Keratinocyte (primary cell): ENCODE measurements at regions not wholly inside any gene's neighbourhood (a gene's known extent, or its start where the extent isn't known, plus 50 kb on each side); places are given as distances from the start of the nearest gene placed in this dataset.

ENCODE experiments used
- DNase-seq: peaks from one replicate; pipeline ENCODE4 v3.0.0-alpha.2; 2011; ENCODE audit warnings: low read depth, missing footprints, low spot score
- FAIRE-seq: peaks from 2 replicates; lab custom pipeline; 2011; peaks lifted over from hg19 to GRCh38; lab: Jason Lieb, UNC
- H2AFZ ChIP-seq: 2 replicates; pipeline ENCODE4 v1.6.0; 2012; ENCODE audit warnings: low read length, control low read depth, inconsistent platforms; ENCODE audit not compliant: control insufficient read depth
- H3K27ac ChIP-seq: 2 replicates; pipeline ENCODE4 v1.5.1; 2011; ENCODE audit warnings: low read length; ENCODE audit not compliant: control insufficient read depth, insufficient read depth
- H3K27me3 ChIP-seq: 3 replicates; pipeline ENCODE4 v1.6.0; 2011; ENCODE audit warnings: low read length; ENCODE audit not compliant: control insufficient read depth, insufficient read depth; ENCODE audit errors: extremely low read depth
- H3K36me3 ChIP-seq, 2 experiments: 2 replicates in 1 of 2; 3 replicates in 1 of 2; pipeline ENCODE4 v1.5.1; 2011; ENCODE audit warnings: low read length in 2 of 2, mild to moderate bottlenecking in 1 of 2; ENCODE audit not compliant: control insufficient read depth in 2 of 2, insufficient read depth in 2 of 2; ENCODE audit errors: extremely low read depth in 1 of 2
- H3K4me1 ChIP-seq: 3 replicates; pipeline ENCODE4 v1.5.1; 2011; ENCODE audit warnings: low read length; ENCODE audit not compliant: control insufficient read depth, insufficient read depth; ENCODE audit errors: extremely low read depth
- H3K4me2 ChIP-seq: 3 replicates; pipeline ENCODE4 v1.6.0; 2011; ENCODE audit warnings: low read depth, low read length; ENCODE audit not compliant: control insufficient read depth, insufficient read depth; ENCODE audit errors: extremely low read depth
- H3K4me3 ChIP-seq, 3 experiments: fragments of 200-600 bp in 1 of 3; sonication (generic) in 1 of 3; 2 replicates in 2 of 3; 3 replicates in 1 of 3; pipeline ENCODE4 v1.5.1; 2011 to 2016; ENCODE audit warnings: low read length in 3 of 3, mild to moderate bottlenecking in 3 of 3, control low read depth in 2 of 3, inconsistent platforms in 1 of 3, low read depth in 1 of 3, mixed read lengths in 1 of 3, mixed run types in 1 of 3, moderate library complexity in 1 of 3; ENCODE audit not compliant: control insufficient read depth in 2 of 3, insufficient read depth in 2 of 3; ENCODE audit errors: extremely low read depth in 1 of 3
- H3K79me2 ChIP-seq: 2 replicates; pipeline ENCODE4 v1.6.0; 2012; ENCODE audit warnings: low read length; ENCODE audit not compliant: control insufficient read depth, insufficient read depth
- H3K9ac ChIP-seq: 3 replicates; pipeline ENCODE4 v1.6.0; 2011; ENCODE audit warnings: low read length; ENCODE audit not compliant: control insufficient read depth, insufficient read depth; ENCODE audit errors: extremely low read depth
- H3K9me1 ChIP-seq: 3 replicates; pipeline ENCODE4 v1.6.0; 2011; ENCODE audit warnings: low read length; ENCODE audit not compliant: control insufficient read depth, insufficient read depth; ENCODE audit errors: extremely low read depth
- H3K9me3 ChIP-seq: 2 replicates; pipeline ENCODE4 v1.5.1; 2012; ENCODE audit warnings: low read depth, low read length; ENCODE audit not compliant: control insufficient read depth
- H4K20me1 ChIP-seq: 3 replicates; pipeline ENCODE4 v1.6.0; 2011; ENCODE audit warnings: low read length; ENCODE audit not compliant: control insufficient read depth, insufficient read depth; ENCODE audit errors: extremely low read depth
- CTCF ChIP-seq, 3 experiments: IDR thresholded peaks in 1 of 3; conservative IDR thresholded peaks in 1 of 3; optimal IDR thresholded peaks in 1 of 3; 2 replicates in 2 of 3; 3 replicates in 1 of 3; pipeline versions ENCODE3 to v1.5.1; 2011; ENCODE audit warnings: low read length in 3 of 3, mild to moderate bottlenecking in 3 of 3, moderate library complexity in 2 of 3, control low read depth in 1 of 3, inconsistent platforms in 1 of 3; ENCODE audit not compliant: insufficient read depth in 2 of 3; ENCODE audit errors: extremely low read depth in 1 of 3
- EZH2 ChIP-seq: IDR thresholded peaks from one replicate; pipeline ENCODE4 v1.6.1; 2012; ENCODE audit warnings: inconsistent platforms, mild to moderate bottlenecking, low read length, moderate library complexity
- dilution Hi-C: fragments of 300-500 bp; cut with MboI; formaldehyde crosslinking; loops from one replicate; pipeline ENCODE4 v1.7.0; 2020; ENCODE audit warnings: low sequenced_read_pairs; ENCODE audit not compliant: extremely low pct_ligation_motif_present

- no peaks in the 10 kb centered on the region for H4K20me1 ChIP-seq
- no peak for FAIRE-seq
- H3K27ac ChIP-seq: no peak overlapping the region
- H3K79me2 ChIP-seq: no peaks in the 10 kb centered on the region
- H3K4me1 ChIP-seq: no peaks in the 10 kb centered on the region
- no peak overlapping the region for H3K4me2 ChIP-seq
- dilution Hi-C loops: no loop called here
- H3K36me3 ChIP-seq: no peaks in the 10 kb centered on the region
- no peak overlapping the region for H2AFZ ChIP-seq
- no peak overlapping the region for H3K9ac ChIP-seq
- TF ChIP-seq EZH2: no peak
- no peak for TF ChIP-seq CTCF (optimal IDR thresholded peaks at IDR 0.05 in 1 of 3, IDR thresholded peaks at IDR 0.05 in 1 of 3, conservative IDR thresholded peaks at IDR 0.05 in 1 of 3; ENCODE audit: extremely low read depth in 1 of 3, insufficient read depth in 2 of 3, low read length in 3 of 3)
- H3K4me3 ChIP-seq: no peak overlapping the region
- H3K9me1 ChIP-seq: no peaks in the 10 kb centered on the region
- no peaks in the 10 kb centered on the region for H3K9me3 ChIP-seq
- no peaks in the 10 kb centered on the region for H3K27me3 ChIP-seq
- no peak for DNase-seq
Observed at GRCh38 chr1:55717111-55717510, 501.9 kb upstream of the USP24 start.

- H3K4me1 ChIP-seq: no peaks in the 10 kb centered on the region
- dilution Hi-C loops: no loop called here
- FAIRE-seq: no peak
- H2AFZ ChIP-seq: no peak overlapping the region
- H3K79me2 ChIP-seq: no peaks in the 10 kb centered on the region
- TF ChIP-seq EZH2 (no peak), CTCF (optimal IDR thresholded peaks at IDR 0.05 in 1 of 3, IDR thresholded peaks at IDR 0.05 in 1 of 3, conservative IDR thresholded peaks at IDR 0.05 in 1 of 3; ENCODE audit: extremely low read depth in 1 of 3, insufficient read depth in 2 of 3, low read length in 3 of 3) (no peak)
- no peaks in the 10 kb centered on the region for H3K27me3 ChIP-seq
- H4K20me1 ChIP-seq: no peaks in the 10 kb centered on the region
- no peaks in the 10 kb centered on the region for H3K9me1 ChIP-seq
- H3K27ac ChIP-seq: no peak overlapping the region
- no peaks in the 10 kb centered on the region for H3K9me3 ChIP-seq
- no peaks in the 10 kb centered on the region for H3K36me3 ChIP-seq
- H3K4me2 ChIP-seq: no peak overlapping the region
- DNase-seq: no peak
- H3K4me3 ChIP-seq: no peak overlapping the region
- H3K9ac ChIP-seq: no peak overlapping the region
Observed at GRCh38 chr1:55716610-55717009, 501.4 kb upstream of the USP24 start.
